GM12878 (cell line): ENCODE measurements at regions not wholly inside any gene's neighbourhood (a gene's known extent, or its start where the extent isn't known, plus 50 kb on each side); places are given as distances from the start of the nearest gene placed in this dataset.

Source experiments
- CREM ChIP-seq: IDR thresholded peaks from 2 replicates; pipeline ENCODE4 v1.6.1; 2014; ENCODE audit warnings: antibody characterized with exemption, low read depth
- IKZF2 ChIP-seq, 2 experiments: fragments of 450-650 bp; IDR thresholded peaks; 2 replicates each; pipeline ENCODE4 v1.6.1; 2017; ENCODE audit warnings: mild to moderate bottlenecking in 2 of 2, moderate library complexity in 2 of 2
- NFIC ChIP-seq: IDR thresholded peaks from 2 replicates; pipeline ENCODE4 v1.6.1; 2012; ENCODE audit warnings: low read depth, mild to moderate bottlenecking, inconsistent platforms, low read length, moderate library complexity
- SMAD1 ChIP-seq: fragments of 450-650 bp; IDR thresholded peaks from 2 replicates; pipeline ENCODE4 v1.6.1; 2018; ENCODE audit warnings: mild to moderate bottlenecking, low read depth; ENCODE audit not compliant: partially characterized antibody
- SMC3 ChIP-seq: IDR thresholded peaks from 2 replicates; pipeline ENCODE4 v1.6.1; 2011; ENCODE audit warnings: low read length, improper control_type of control experiment, borderline replicate concordance
- TF ChIP-seq, protein P1 (sequence below), 3 experiments: IDR thresholded peaks in 2 of 3; conservative IDR thresholded peaks in 1 of 3; 2 replicates each; pipeline ENCODE4 v1.5.1; 2011; ENCODE audit warnings: low read depth in 3 of 3, low read length in 3 of 3, mild to moderate bottlenecking in 3 of 3, control low read depth in 2 of 3, moderate library complexity in 2 of 3, inconsistent platforms in 1 of 3, mixed read lengths in 1 of 3; ENCODE audit not compliant: control insufficient read depth in 2 of 3, insufficient read depth in 1 of 3; ENCODE audit errors: extremely low read depth in 1 of 3
- TF ChIP-seq, protein P2 (sequence below): fragments of 450-650 bp; IDR thresholded peaks from 2 replicates; pipeline ENCODE4 v1.6.1; 2018; ENCODE audit warnings: mild to moderate bottlenecking, low read depth, moderate library complexity; ENCODE audit not compliant: partially characterized antibody

DNA sequence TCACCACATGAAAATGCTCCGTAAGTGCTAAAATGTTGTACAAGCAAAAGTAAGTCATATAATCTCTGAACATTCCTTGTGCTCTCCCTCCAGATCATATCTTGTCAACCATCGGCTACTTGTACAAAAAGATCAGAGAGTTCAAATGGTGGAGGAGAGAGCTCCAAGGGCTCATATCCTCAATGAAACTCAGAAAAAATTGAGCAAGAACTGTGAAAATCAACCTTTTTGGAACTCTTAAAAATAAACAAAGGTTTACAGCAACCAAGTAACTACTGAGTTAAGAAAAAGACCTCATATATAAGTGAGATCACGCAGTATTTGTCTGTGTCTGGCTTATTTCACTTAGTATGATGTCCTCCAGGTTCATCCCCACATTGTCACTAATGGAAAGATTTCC is 63.2 kb downstream of the TEX13C start:
- TF ChIP-seq SMAD1 (no peak), NFIC (no peak), IKZF2 (IDR thresholded peaks at IDR 0.05) (no peak), SMC3 (no peak), CREM (no peak)
- TF ChIP-seq, protein P1, sequence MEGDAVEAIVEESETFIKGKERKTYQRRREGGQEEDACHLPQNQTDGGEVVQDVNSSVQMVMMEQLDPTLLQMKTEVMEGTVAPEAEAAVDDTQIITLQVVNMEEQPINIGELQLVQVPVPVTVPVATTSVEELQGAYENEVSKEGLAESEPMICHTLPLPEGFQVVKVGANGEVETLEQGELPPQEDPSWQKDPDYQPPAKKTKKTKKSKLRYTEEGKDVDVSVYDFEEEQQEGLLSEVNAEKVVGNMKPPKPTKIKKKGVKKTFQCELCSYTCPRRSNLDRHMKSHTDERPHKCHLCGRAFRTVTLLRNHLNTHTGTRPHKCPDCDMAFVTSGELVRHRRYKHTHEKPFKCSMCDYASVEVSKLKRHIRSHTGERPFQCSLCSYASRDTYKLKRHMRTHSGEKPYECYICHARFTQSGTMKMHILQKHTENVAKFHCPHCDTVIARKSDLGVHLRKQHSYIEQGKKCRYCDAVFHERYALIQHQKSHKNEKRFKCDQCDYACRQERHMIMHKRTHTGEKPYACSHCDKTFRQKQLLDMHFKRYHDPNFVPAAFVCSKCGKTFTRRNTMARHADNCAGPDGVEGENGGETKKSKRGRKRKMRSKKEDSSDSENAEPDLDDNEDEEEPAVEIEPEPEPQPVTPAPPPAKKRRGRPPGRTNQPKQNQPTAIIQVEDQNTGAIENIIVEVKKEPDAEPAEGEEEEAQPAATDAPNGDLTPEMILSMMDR (IDR thresholded peaks at IDR 0.05 in 2 of 3, conservative IDR thresholded peaks at IDR 0.05 in 1 of 3; ENCODE audit: control insufficient read depth in 2 of 3, extremely low read depth in 1 of 3, insufficient read depth in 1 of 3, low read depth in 3 of 3, low read length in 3 of 3): no peak
- TF ChIP-seq, protein P2, sequence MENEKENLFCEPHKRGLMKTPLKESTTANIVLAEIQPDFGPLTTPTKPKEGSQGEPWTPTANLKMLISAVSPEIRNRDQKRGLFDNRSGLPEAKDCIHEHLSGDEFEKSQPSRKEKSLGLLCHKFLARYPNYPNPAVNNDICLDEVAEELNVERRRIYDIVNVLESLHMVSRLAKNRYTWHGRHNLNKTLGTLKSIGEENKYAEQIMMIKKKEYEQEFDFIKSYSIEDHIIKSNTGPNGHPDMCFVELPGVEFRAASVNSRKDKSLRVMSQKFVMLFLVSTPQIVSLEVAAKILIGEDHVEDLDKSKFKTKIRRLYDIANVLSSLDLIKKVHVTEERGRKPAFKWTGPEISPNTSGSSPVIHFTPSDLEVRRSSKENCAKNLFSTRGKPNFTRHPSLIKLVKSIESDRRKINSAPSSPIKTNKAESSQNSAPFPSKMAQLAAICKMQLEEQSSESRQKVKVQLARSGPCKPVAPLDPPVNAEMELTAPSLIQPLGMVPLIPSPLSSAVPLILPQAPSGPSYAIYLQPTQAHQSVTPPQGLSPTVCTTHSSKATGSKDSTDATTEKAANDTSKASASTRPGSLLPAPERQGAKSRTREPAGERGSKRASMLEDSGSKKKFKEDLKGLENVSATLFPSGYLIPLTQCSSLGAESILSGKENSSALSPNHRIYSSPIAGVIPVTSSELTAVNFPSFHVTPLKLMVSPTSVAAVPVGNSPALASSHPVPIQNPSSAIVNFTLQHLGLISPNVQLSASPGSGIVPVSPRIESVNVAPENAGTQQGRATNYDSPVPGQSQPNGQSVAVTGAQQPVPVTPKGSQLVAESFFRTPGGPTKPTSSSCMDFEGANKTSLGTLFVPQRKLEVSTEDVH: no peak
